ENCODE measurements at regions not wholly inside any gene's neighbourhood (a gene's known extent, or its start where the extent isn't known, plus 50 kb on each side); places are given as distances from the start of the nearest gene placed in this dataset.

DNA sequence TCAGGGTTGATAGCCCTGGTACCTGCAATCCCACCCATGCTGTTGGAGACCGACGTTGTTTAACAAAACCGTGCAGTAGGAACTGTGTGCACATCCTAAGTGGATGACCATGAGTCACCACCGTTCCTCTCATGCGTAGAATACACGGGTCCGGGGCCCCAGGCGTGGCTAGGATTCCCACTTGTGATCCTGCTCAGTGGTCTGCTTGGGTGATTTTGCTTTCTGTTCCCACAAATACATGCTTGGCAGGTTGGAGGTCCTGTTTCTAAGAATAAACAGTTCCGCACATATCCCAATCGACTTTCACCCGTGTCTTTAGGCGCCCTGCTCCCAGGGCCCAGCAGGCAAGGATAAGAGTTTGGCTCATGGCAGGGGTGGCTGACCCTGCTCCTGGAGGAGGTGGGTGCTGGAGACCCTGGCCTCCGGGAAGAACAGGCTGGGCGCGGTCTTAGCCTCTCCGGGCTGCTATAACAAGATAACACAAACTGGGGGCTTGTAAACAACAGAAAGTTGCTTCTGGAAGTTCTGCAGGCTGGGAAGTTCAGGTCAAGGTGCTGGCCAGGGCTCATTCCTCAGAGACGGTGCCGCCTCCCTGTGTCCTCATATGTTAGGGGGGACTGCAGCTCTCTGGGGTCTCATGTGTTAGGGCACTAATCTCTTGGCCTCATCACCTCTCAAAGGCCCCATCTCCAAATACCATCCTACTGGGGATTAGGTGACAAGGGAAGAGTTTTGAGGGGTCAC is 1028.3 kb downstream of the BRD1 start:
- Histone ChIP-seq H2BK12ac (ENCODE audit: low read length) (no peak overlapping the region), H3K27ac (replicated peaks; ENCODE audit: low read length) (no peak overlapping the region), H3K4me3 (ENCODE audit: low read length in 2 of 2) (no peak overlapping the region), H3K27me3 (ENCODE audit: control insufficient read depth in 3 of 3, insufficient read depth in 3 of 3, low read depth in 1 of 3, low read length in 3 of 3) (no peaks in the 10 kb centered on the region), H4K8ac (ENCODE audit: low read depth, low read length) (no peak overlapping the region), H2AFZ (ENCODE audit: low read length) (no peak overlapping the region), H2BK5ac (ENCODE audit: low read length) (no peak overlapping the region), H2AK5ac (ENCODE audit: low read depth, low read length) (no peak overlapping the region), H4K91ac (ENCODE audit: low read depth, low read length, poor library complexity) (no peak overlapping the region), H2BK15ac (ENCODE audit: low read length) (no peak overlapping the region), H2BK120ac (ENCODE audit: low read depth, low read length) (no peak overlapping the region), H3K18ac (ENCODE audit: low read length) (peak overlapping the region; percentile 54), H3K36me3 (replicated peaks in 1 of 2; ENCODE audit: control insufficient read depth in 2 of 2, insufficient read depth in 2 of 2, low read length in 2 of 2) (no peaks in the 10 kb centered on the region), H3K4me1 (ENCODE audit: control insufficient read depth in 2 of 2, insufficient read depth in 1 of 2, low read depth in 1 of 2, low read length in 2 of 2) (peaks cover 0 to 6% of the 10 kb centered on the region in 2 donors), H3K23ac (ENCODE audit: low read depth, low read length, poor library complexity) (no peak overlapping the region), H3K4ac (ENCODE audit: low read length) (no peak overlapping the region), H3K9me3 (replicated peaks in 1 of 2; ENCODE audit: control insufficient read depth in 2 of 2, insufficient read depth in 1 of 2, low read depth in 1 of 2, low read length in 2 of 2) (peaks cover 0 to 4% of the 10 kb centered on the region in 2 donors), H3K4me2 (ENCODE audit: insufficient read depth, low read length, poor library complexity, severe bottlenecking) (no peak overlapping the region), H3K9ac (ENCODE audit: low read depth, low read length, poor library complexity) (no peak overlapping the region), H3K14ac (ENCODE audit: low read length) (no peak overlapping the region), H3K79me1 (ENCODE audit: low read depth, low read length) (no peaks in the 10 kb centered on the region)
- WGBS, 2 donors (ENCODE audit: extremely low coverage in 2 of 2, insufficient read length in 2 of 2, insufficient replicate concordance in 1 of 2) = no CpG with 5 or more reads among the region's 18 CpGs
- DNase-seq (ENCODE audit: low spot score) = no peak

DNA sequence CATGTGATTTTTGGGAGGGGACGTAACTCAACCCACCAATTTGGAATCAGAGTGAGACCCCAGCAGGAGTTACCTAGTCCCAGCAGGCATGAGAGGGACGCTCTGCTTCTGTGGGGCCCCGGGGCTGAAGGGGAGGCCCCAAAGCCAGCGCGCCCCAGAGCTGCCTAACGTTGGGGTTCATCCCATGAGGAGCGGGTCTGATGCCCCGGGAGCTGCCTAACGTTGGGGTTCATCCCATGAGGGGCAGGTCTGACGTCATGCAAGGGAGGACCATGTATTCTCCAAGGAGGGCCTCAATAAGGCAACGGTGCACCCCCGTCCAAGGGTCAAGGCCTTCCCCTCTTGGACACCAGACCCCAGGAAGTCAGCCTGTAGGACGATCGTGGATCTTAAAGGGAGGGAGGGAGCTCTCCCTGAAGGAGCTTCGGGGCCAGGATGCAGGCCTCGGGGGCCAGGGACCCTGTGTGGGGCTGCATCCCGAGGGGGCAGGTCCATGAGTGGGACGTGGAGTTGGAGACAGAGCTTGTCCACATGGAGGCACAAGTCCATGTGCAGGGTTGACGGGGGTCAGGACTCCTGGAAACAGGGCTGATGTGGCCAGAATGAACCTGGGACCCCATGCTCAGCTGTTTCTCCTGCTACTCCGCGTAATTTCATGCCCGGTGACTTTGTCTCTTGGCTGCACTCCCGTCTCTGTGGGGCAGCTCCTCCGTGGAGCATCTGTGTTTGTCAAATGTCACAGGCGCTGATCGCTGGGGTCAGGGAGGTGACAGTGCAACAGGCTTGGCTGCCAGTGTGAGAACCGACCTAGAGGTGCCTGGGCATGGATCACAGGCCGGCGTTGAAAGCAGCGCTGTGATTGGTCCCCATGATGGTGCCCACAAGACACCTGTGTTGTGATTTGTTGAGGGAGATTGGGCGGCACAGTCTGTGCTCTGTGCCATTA is 1029.1 kb downstream of the BRD1 start:
- no peaks in the 10 kb centered on the region for H3K79me1 ChIP-seq (ENCODE audit: low read depth, low read length)
- H3K27me3 ChIP-seq (ENCODE audit: control insufficient read depth in 3 of 3, insufficient read depth in 3 of 3, low read depth in 1 of 3, low read length in 3 of 3) = no peaks in the 10 kb centered on the region
- no peak overlapping the region for H2BK5ac ChIP-seq (ENCODE audit: low read length)
- H3K4me1 ChIP-seq (ENCODE audit: control insufficient read depth in 2 of 2, insufficient read depth in 1 of 2, low read depth in 1 of 2, low read length in 2 of 2) = peaks cover 0 to 6% of the 10 kb centered on the region in 2 donors
- H3K4me3 ChIP-seq (ENCODE audit: low read length in 2 of 2) = no peak overlapping the region
- no peaks in the 10 kb centered on the region for H3K36me3 ChIP-seq (replicated peaks in 1 of 2; ENCODE audit: control insufficient read depth in 2 of 2, insufficient read depth in 2 of 2, low read length in 2 of 2)
- H3K9ac ChIP-seq (ENCODE audit: low read depth, low read length, poor library complexity) = peak overlapping the region; percentile 13
- peaks cover 0 to 4% of the 10 kb centered on the region in 2 donors for H3K9me3 ChIP-seq (replicated peaks in 1 of 2; ENCODE audit: control insufficient read depth in 2 of 2, insufficient read depth in 1 of 2, low read depth in 1 of 2, low read length in 2 of 2)
- no peak overlapping the region for H2BK12ac ChIP-seq (ENCODE audit: low read length)
- H3K23ac ChIP-seq (ENCODE audit: low read depth, low read length, poor library complexity) = no peak overlapping the region
- H2BK15ac ChIP-seq (ENCODE audit: low read length) = no peak overlapping the region
- H3K27ac ChIP-seq (replicated peaks; ENCODE audit: low read length) = no peak overlapping the region
- H2AFZ ChIP-seq (ENCODE audit: low read length) = no peak overlapping the region
- no CpG with 5 or more reads among the region's 31 CpGs for WGBS, 2 donors (ENCODE audit: extremely low coverage in 2 of 2, insufficient read length in 2 of 2, insufficient replicate concordance in 1 of 2)
- peak overlapping the region; percentile 53 for H3K18ac ChIP-seq (ENCODE audit: low read length)
- H3K4me2 ChIP-seq (ENCODE audit: insufficient read depth, low read length, poor library complexity, severe bottlenecking) = no peak overlapping the region
- DNase-seq (ENCODE audit: low spot score) = no peak
- H4K8ac ChIP-seq (ENCODE audit: low read depth, low read length) = no peak overlapping the region
- no peak overlapping the region for H4K91ac ChIP-seq (ENCODE audit: low read depth, low read length, poor library complexity)
- no peak overlapping the region for H3K4ac ChIP-seq (ENCODE audit: low read length)
- H2AK5ac ChIP-seq (ENCODE audit: low read depth, low read length) = no peak overlapping the region
- no peak overlapping the region for H3K14ac ChIP-seq (ENCODE audit: low read length)
- peak overlapping the region; percentile 66 for H2BK120ac ChIP-seq (ENCODE audit: low read depth, low read length)

GRCh38 chr22:48797731-48798130 is 1029.9 kb downstream of the BRD1 start:
- Histone ChIP-seq H3K4me3 (ENCODE audit: low read length in 2 of 2) (no peak overlapping the region), H2AK5ac (ENCODE audit: low read depth, low read length) (no peak overlapping the region), H3K9ac (ENCODE audit: low read depth, low read length, poor library complexity) (no peak overlapping the region), H3K27ac (replicated peaks; ENCODE audit: low read length) (no peak overlapping the region), H3K4me2 (ENCODE audit: insufficient read depth, low read length, poor library complexity, severe bottlenecking) (no peak overlapping the region), H3K27me3 (ENCODE audit: control insufficient read depth in 3 of 3, insufficient read depth in 3 of 3, low read depth in 1 of 3, low read length in 3 of 3) (no peaks in the 10 kb centered on the region), H2BK15ac (ENCODE audit: low read length) (no peak overlapping the region), H3K4me1 (ENCODE audit: control insufficient read depth in 2 of 2, insufficient read depth in 1 of 2, low read depth in 1 of 2, low read length in 2 of 2) (peaks cover 0 to 6% of the 10 kb centered on the region in 2 donors), H2BK12ac (ENCODE audit: low read length) (no peak overlapping the region), H4K91ac (ENCODE audit: low read depth, low read length, poor library complexity) (no peak overlapping the region), H3K79me1 (ENCODE audit: low read depth, low read length) (no peaks in the 10 kb centered on the region), H2AFZ (ENCODE audit: low read length) (no peak overlapping the region), H3K18ac (ENCODE audit: low read length) (no peak overlapping the region), H3K23ac (ENCODE audit: low read depth, low read length, poor library complexity) (no peak overlapping the region), H2BK120ac (ENCODE audit: low read depth, low read length) (no peak overlapping the region), H4K8ac (ENCODE audit: low read depth, low read length) (no peak overlapping the region), H3K4ac (ENCODE audit: low read length) (no peak overlapping the region), H3K14ac (ENCODE audit: low read length) (no peak overlapping the region), H3K9me3 (replicated peaks in 1 of 2; ENCODE audit: control insufficient read depth in 2 of 2, insufficient read depth in 1 of 2, low read depth in 1 of 2, low read length in 2 of 2) (peaks cover 0 to 4% of the 10 kb centered on the region in 2 donors), H2BK5ac (ENCODE audit: low read length) (no peak overlapping the region), H3K36me3 (replicated peaks in 1 of 2; ENCODE audit: control insufficient read depth in 2 of 2, insufficient read depth in 2 of 2, low read length in 2 of 2) (no peaks in the 10 kb centered on the region)
- DNase-seq (ENCODE audit: low spot score) = no peak
- no CpG with 5 or more reads among the region's 8 CpGs for WGBS, 2 donors (ENCODE audit: extremely low coverage in 2 of 2, insufficient read length in 2 of 2, insufficient replicate concordance in 1 of 2)
